ENCODE measurements at regions not wholly inside any gene's neighbourhood (a gene's known extent, or its start where the extent isn't known, plus 50 kb on each side); places are given as distances from the start of the nearest gene placed in this dataset.

DNA sequence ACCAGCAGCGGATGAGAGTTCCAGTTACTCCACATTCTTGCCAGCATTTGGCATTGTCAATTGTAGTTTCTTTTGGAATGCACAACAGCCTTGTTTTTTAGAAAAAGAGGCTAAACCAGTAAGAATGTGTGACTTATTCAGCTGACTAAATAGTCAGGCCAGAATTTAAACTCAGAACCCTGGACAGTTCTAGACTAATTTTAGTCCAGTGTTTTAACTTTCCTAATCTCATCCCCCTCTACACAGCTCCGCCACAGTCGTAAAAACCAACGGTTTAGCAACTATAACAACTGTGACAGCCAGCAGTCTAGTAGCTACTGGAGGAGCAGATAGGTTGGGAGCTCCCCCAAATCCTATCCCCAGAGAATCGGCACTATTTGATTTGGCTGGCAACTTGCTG lies 103.7 kb downstream of the FOXD1 start:
- no peak for DNase-seq (ENCODE audit: low read depth in 3 of 3, low spot score in 2 of 3)

GRCh38 chr5:73339711-73340110 lies 108.9 kb downstream of the FOXD1 start:
- no peak for DNase-seq (ENCODE audit: low read depth in 3 of 3, low spot score in 2 of 3)

DNA sequence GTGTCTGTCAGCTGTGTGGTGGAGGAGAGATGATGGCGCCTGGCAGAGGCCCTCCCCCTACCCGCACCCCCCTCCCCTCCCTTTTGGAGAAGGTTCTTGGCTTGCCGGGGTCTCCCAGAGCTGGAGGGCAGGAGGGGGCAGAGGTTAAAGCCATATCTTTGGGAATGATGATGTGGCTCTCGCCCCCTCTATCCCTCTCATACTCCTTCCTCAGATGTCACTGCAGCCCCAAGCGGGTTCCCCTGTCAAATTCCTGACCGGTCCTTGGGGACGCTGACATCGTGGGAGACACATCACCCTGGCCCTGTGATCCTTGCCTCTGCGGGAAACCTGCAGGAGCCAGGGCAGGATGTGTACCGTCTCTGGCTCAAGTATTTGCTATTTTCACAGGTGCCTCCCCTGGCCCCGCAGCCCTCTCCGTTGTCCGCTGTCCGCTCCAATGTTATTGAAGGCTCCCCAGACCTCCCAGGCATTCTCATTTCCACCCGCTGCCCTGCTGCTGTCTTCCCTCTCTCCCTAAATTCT lies 109.5 kb downstream of the FOXD1 start:
- no peak for DNase-seq (ENCODE audit: low read depth in 3 of 3, low spot score in 2 of 3)

GRCh38 chr5:73338256-73339050 lies 110.1 kb downstream of the FOXD1 start:
- DNase-seq (ENCODE audit: low read depth in 3 of 3, low spot score in 2 of 3), result no peak

- no peak for DNase-seq (ENCODE audit: low read depth in 3 of 3, low spot score in 2 of 3)
These were observed 110.9 kb downstream of the FOXD1 start for GRCh38 chr5:73337586-73338255.

DNA sequence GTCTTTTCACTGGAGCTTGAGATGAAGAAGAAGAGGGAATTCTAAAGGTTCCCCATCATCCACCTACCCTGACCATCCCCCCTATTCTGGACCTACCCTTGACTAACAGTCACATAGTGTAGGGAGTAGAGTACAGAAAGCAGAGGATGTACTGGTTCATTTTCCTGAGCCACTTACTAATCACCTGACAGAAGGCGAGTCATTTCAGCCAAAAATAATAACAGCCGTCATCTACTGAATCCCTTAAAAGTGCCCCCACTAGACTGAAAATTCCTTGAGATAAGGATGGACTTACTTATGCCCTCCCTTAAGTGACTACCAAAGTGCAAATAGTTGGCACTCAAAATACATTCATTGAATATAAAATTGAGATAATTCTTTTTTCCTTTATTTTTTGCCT lies 112.2 kb downstream of the FOXD1 start:
- no peak for DNase-seq (ENCODE audit: low read depth in 3 of 3, low spot score in 2 of 3)

- no peak for DNase-seq (ENCODE audit: low read depth in 3 of 3, low spot score in 2 of 3)
These were observed 114.5 kb downstream of the FOXD1 start for GRCh38 chr5:73333944-73334703.

GRCh38 chr5:73330613-73331012 lies 118.0 kb downstream of the FOXD1 start:
- DNase-seq (ENCODE audit: low read depth in 3 of 3, low spot score in 2 of 3), result no peak

DNA sequence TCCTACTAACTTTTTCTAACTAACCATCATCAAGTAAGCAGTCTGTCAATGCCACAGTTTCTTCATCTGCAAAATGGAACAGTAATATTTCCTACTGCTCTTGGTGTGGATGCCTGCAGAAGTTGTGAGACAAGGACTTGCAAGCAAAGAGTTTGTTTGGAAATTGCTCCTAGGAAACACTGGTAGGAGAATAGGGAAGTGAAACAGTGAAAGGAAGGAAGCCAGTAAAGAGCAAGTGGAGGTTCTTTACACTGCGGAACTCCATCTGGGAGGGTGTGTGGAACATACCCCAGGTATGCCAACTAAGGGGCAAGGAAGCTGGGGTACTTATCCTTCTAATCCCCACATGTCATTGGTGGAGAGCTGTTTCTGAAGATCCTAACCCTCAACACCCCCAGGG lies 119.9 kb downstream of the FOXD1 start:
- DNase-seq (ENCODE audit: low read depth in 3 of 3, low spot score in 2 of 3), result no peak

DNA sequence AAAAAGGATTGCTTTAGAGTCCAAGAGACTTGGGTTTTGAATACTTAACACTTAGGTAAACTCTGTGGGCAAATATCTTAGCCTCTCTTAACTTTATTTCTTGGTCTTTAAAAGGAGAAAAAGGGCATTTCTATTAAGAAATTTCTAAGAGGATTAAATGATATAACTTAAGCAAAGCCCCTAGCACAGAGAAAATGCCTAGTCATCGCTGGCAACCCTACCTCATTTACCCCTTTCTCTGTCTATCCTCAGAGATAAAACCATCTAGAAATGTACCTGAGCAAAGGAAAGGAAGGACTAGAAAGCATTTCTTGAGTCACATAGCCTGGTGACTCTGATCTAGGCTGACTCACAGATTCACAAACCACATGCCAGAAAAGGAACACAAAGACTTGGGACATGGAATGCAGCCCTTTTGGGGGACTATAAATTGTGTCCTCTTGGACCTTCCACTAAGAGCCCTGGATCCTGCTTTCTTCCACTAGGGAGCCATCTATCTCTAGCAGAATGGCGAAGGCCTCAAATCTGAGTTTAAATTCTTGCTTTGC lies 120.6 kb downstream of the FOXD1 start:
- DNase-seq (ENCODE audit: low read depth in 3 of 3, low spot score in 2 of 3), result no peak

DNA sequence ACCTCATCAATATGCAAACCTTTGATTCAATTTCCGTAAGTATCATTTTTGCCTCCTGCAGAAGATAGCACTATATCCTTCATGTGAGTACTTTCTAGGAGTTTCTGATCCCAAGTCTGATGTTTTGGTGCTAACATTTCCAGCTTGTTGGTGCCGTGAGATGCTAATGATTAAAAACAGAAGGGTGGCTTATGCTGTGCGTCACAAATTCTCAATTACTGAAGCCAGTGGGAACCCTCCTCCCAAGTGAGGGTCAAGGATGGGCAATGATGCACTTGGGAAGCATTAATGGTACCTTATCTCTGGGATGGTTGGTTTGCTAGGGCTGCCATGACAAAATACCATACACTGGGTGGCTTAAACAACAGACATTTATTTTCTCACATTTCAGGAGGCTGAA lies 123.0 kb downstream of the FOXD1 start:
- DNase-seq (ENCODE audit: low read depth in 3 of 3, low spot score in 2 of 3), result no peak

DNA sequence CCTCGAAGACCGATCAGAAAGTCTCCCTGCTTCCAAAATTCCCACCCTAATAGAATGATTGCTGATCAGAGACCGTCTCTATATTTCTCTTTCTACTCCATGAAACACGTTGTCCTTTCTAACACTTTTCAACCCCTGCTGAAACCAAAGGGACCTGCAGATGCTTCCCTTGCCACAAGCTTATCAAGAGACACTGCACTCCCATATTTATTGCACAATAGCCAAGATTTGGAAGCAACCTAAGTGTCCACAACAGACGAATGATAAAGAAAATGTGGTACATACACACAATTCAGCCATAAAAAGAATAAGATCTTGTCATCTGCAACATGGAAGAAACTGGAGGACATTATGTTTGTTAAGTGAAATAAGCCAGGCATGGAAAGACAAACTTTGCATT lies 125.1 kb downstream of the FOXD1 start:
- no peak for DNase-seq (ENCODE audit: low read depth in 3 of 3, low spot score in 2 of 3)

- DNase-seq (ENCODE audit: low read depth in 3 of 3, low spot score in 2 of 3), result no peak
These were observed 126.0 kb downstream of the FOXD1 start for GRCh38 chr5:73322437-73323076.

DNA sequence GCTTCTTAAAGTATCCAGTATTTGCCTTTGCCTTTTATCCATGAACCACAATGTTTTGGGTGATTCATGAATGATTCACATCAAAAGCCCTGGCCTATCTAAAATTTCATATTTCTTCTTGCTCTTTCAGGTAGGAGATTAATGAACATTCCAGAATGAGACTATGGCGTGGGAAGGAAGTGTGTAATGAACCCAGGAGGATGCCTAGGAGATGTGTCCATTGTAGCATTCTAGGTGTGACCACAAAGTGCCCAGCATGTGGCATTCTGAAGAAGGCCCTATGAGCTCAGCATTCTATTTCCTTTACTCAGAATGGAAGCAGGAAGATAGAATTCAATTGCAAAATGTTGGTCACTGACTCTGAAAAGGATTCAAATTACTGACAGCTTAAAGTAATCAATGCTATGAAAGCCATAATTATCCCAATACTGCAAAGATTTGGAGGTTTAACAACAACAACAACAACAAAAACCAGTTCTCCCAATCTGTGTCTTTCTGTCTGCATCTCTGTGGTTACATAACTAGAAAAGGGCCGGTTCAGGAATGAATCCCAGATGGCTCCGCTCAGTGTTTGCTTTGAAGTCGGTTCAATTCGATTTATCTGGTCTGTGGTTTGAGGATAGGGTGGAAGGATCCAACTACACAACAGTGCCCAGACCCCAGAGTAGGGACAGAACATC lies 126.7 kb downstream of the FOXD1 start:
- no peak for DNase-seq (ENCODE audit: low read depth in 3 of 3, low spot score in 2 of 3)

DNA sequence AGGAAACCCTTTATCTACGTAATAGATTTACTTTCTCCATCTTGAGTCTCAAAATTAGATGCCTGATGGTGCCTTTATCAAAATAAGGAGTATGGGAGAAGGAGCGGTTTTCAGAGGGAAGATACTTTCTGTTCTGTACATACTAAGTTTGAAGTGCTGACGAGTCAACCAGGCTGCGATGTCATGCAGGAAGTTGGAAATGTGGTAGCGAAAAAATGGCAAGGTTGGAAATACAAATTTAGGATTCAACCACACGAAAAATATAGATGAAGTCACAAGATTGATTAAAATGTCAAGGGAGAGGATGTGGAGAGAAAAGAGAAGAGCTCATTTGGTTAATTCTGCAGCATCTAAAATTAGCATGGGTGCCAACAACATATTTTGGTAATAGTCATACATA lies 129.5 kb downstream of the FOXD1 start:
- DNase-seq (ENCODE audit: low read depth in 3 of 3, low spot score in 2 of 3), result no peak

DNA sequence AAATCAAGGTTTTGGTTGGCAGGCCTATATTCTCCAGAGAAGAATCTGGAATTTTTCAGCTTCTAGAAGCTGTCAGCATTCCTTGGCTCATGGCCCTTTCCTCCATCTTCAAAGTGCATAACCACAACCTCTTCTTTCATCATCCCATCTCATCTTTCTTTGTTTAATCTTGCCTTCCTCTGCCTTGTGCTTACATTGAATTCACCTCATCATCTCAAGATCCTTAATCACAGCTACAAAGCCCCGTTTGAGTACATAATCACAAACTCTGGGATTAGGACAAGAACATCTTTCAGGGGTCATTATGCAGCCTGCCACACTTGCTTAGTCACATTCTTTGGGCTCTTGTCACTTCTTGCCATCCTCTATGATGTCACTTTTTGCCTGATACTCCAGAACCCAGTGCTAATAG lies 130.3 kb downstream of the FOXD1 start:
- DNase-seq (ENCODE audit: low read depth in 3 of 3, low spot score in 2 of 3), result no peak

DNA sequence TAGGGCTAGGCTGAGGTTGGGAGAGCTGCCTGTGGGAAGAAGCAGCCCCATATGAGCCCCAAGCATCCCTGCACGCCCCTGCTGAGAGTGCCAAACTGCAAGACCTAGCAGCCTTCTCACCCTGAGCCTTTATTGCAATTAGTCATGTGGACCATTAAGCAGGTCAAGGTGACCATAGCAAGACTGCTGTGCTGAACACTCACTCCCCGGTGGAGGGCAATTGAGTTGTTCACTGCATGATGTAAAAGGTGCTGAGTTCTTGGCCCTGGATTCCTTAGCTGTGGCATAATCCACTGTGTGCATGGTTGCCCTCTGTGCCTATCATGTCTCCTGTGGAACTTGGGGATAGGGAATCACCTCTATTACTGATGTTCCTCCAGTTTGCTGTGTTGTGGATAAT lies 131.1 kb downstream of the FOXD1 start:
- DNase-seq (ENCODE audit: low read depth in 3 of 3, low spot score in 2 of 3), result no peak

DNA sequence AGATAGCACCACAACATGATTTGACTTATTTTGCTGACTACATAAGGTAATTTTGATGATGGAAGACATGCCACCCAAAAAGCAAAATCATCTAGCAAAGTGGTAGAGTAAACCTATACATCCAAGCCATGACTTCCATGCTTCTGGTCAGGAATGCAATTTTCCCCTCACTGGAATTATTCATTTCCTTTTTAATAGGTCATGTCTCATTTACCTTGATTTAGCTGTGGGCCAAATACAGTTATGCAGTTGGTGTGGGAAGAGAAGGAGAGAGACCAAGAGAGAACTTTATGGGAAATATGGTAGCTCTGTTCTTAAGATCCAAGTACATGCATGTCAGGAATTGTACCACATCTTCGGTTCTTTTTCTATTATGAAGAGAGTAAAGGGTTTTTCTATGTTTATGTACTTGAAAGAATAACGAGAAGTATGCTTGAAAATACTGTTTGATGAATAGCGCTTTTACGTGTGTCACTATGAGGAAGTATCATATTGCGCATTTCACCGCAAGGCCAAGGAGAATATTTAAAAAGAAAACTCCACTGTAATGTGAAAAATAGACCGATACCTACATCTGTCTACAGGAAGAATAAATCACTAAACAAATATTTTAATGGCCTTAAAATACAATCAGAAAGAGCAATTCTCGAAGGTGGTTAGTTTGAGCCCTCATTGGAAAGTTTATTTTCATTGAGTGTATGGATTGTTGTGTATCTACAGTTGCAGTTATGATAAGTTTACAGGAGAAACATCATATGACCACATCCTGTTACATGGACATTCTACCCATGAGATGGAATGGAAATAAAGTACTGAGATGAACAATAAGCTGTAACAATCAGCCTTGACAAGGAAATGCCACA lies 134.0 kb downstream of the FOXD1 start:
- no peak for DNase-seq (ENCODE audit: low read depth in 3 of 3, low spot score in 2 of 3)

DNA sequence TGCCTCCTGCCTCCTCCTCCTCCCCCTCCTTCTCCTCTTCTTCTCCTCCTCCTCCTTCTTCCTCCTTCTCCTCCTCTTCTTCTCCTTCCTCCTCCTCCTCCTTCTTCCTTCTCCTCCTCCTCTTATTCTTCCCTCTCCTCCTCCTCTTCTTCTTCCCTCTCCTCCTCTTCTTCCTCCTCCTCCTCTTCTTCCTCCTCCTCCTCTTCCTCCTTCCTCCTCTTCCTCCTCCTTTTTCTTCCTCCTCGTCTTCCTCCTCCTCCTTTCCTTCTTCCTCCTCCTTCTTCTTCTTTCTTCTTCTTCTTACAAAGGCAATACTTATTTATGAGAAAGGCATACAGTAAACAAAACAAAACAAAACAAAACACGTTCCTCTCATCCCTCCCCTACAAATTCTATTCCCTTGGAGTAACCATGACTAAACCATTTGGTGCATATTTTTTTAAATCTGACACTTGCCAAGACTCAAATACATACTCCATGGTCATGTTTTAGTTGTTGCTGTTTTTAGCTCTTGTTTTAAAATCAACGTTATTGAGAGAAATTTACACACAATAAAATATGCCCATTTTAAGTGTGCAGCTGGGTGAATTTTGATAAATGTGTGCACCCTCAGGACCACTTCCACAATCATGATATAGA lies 135.6 kb downstream of the FOXD1 start:
- DNase-seq (ENCODE audit: low read depth in 3 of 3, low spot score in 2 of 3), result no peak
